GM12875 (cell line): ENCODE measurements at regions not wholly inside any gene's neighbourhood (a gene's known extent, or its start where the extent isn't known, plus 50 kb on each side); places are given as distances from the start of the nearest gene placed in this dataset.

Source experiments
- H3K4me3 ChIP-seq: one replicate; pipeline ENCODE4 v1.5.1; 2011; ENCODE audit warnings: low read depth, low read length, control low read depth
- CTCF ChIP-seq: IDR thresholded peaks from 2 replicates; pipeline ENCODE4 v1.5.1; 2011; ENCODE audit warnings: low read depth, mild to moderate bottlenecking, control low read depth, inconsistent platforms, low read length, moderate library complexity, borderline replicate concordance; ENCODE audit not compliant: insufficient read depth

- H3K4me3 ChIP-seq, result no peak overlapping the region
- no peak for TF ChIP-seq CTCF
Observed at GRCh38 chr11:127567237-127567932, 566.8 kb upstream of the KIRREL3 start.

GRCh38 chr11:127564810-127565209, 564.2 kb upstream of the KIRREL3 start:
- no peak for TF ChIP-seq CTCF
- H3K4me3 ChIP-seq, result no peak overlapping the region

GRCh38 chr11:127559978-127560377, 559.4 kb upstream of the KIRREL3 start:
- H3K4me3 ChIP-seq, result no peak overlapping the region
- no peak for TF ChIP-seq CTCF

GRCh38 chr11:127552446-127552845, 551.9 kb upstream of the KIRREL3 start:
- no peak for TF ChIP-seq CTCF
- no peak overlapping the region for H3K4me3 ChIP-seq

- no peak for TF ChIP-seq CTCF
Observed at GRCh38 chr11:127531167-127531566, 530.6 kb upstream of the KIRREL3 start.

GRCh38 chr11:127528297-127528696, 527.7 kb upstream of the KIRREL3 start:
- H3K4me3 ChIP-seq, result no peak overlapping the region
- no peak for TF ChIP-seq CTCF

More at GRCh38 chr11:127531167-127531566, 530.6 kb upstream of the KIRREL3 start:
- no peak overlapping the region for H3K4me3 ChIP-seq

- no peak for TF ChIP-seq CTCF
- H3K4me3 ChIP-seq, result no peak overlapping the region
Observed at GRCh38 chr11:127524618-127525017, 524.0 kb upstream of the KIRREL3 start.
